ENCODE measurements at regions not wholly inside any gene's neighbourhood (a gene's known extent, or its start where the extent isn't known, plus 50 kb on each side); places are given as distances from the start of the nearest gene placed in this dataset.

DNA sequence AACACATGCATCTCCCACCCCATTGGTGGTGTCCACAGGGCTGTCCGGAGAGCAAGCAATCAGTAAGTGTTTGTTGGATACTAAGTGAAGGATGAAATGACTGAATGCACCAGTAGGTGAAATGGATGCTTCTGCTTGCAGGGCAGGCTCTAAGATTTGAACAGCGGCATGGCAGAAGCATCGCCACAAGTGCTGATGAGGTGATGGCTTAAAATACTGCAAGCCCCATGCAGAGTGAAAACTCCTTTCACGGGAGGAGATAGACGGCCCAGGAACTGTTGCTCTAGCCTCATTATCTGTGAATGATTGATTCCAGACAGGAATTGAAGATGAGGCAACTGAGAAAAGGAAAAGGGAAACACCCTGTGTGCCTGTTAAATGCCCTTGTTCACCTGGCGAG is 158.9 kb downstream of the LY86 start:
- peaks cover 28% of the 10 kb centered on the region for H3K4me1 Mint-ChIP-seq (ENCODE audit: low read depth)
- H3K27me3 Mint-ChIP-seq (ENCODE audit: insufficient read depth): peaks cover 2% of the 10 kb centered on the region
- 0 out of 2 replicates have a peak, but pooled peaks cover 5% of the 10 kb centered on the region for H3K9me3 Mint-ChIP-seq
- no peak for TF ChIP-seq CTCF (IDR thresholded peaks at IDR 0.05)
- no peak overlapping the region for H3K4me3 Mint-ChIP-seq
- H3K27ac Mint-ChIP-seq: no peak overlapping the region
- DNase-seq: no peak
- H3K36me3 Mint-ChIP-seq (ENCODE audit: low read depth): no peaks in the 10 kb centered on the region

- Mint-ChIP-seq H3K36me3 (ENCODE audit: low read depth) (no peaks in the 10 kb centered on the region), H3K27me3 (ENCODE audit: insufficient read depth) (peaks cover 2% of the 10 kb centered on the region), H3K9me3 (0 out of 2 replicates have a peak, but pooled peaks cover 5% of the 10 kb centered on the region), H3K4me1 (ENCODE audit: low read depth) (peaks cover 28% of the 10 kb centered on the region), H3K4me3 (no peak overlapping the region), H3K27ac (no peak overlapping the region)
- no peak for TF ChIP-seq CTCF (IDR thresholded peaks at IDR 0.05)
- no peak for DNase-seq
These were observed 159.5 kb downstream of the LY86 start for GRCh38 chr6:6748001-6748400.

GRCh38 chr6:6749702-6750491 is 161.4 kb downstream of the LY86 start:
- DNase-seq: peak; percentile 89
- no peak for TF ChIP-seq CTCF (IDR thresholded peaks at IDR 0.05)
- Mint-ChIP-seq H3K27me3 (ENCODE audit: insufficient read depth) (peaks cover 2% of the 10 kb centered on the region), H3K27ac (peak overlapping the region; percentile 40; the same call in 1 of the 2 replicates), H3K4me3 (peak overlapping the region; percentile 84), H3K36me3 (ENCODE audit: low read depth) (no peaks in the 10 kb centered on the region), H3K4me1 (ENCODE audit: low read depth) (peaks cover 28% of the 10 kb centered on the region), H3K9me3 (0 out of 2 replicates have a peak, but pooled peaks cover 4% of the 10 kb centered on the region)

- no peaks in the 10 kb centered on the region for H3K9me3 Mint-ChIP-seq
These were observed 162.2 kb downstream of the LY86 start for GRCh38 chr6:6750594-6751265.

DNA sequence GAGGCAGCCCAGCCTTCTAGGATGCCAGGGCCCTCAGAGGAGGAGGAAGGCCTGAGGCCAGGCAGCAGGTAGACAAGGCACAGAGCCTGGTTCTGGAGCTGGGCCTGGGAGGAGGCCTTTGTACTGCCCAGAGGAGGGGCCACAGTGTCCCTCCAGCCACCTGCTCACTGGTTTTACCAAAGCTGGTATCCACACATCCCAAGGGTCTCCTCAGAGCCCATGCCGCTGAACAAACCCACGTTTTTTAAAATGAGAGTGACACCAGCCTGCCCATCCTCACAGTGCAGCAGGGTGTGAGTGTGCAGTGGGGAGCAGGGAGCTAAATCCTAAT is 162.7 kb downstream of the LY86 start:
- Mint-ChIP-seq H3K9me3 (no peaks in the 10 kb centered on the region), H3K27me3 (ENCODE audit: insufficient read depth) (peaks cover 8% of the 10 kb centered on the region), H3K27ac (no peak overlapping the region)

More at GRCh38 chr6:6750594-6751265, 162.2 kb downstream of the LY86 start:
- Mint-ChIP-seq H3K4me1 (ENCODE audit: low read depth) (peaks cover 28% of the 10 kb centered on the region), H3K27me3 (ENCODE audit: insufficient read depth) (peaks cover 3% of the 10 kb centered on the region), H3K4me3 (no peak overlapping the region), H3K27ac (no peak overlapping the region), H3K36me3 (ENCODE audit: low read depth) (no peaks in the 10 kb centered on the region)
- TF ChIP-seq CTCF (IDR thresholded peaks at IDR 0.05): no peak
- DNase-seq: no peak

More for the DNA sequence above, 162.7 kb downstream of the LY86 start:
- Mint-ChIP-seq H3K4me1 (ENCODE audit: low read depth) (peaks cover 28% of the 10 kb centered on the region), H3K4me3 (no peak overlapping the region), H3K36me3 (ENCODE audit: low read depth) (no peaks in the 10 kb centered on the region)
- TF ChIP-seq CTCF (IDR thresholded peaks at IDR 0.05): no peak
- DNase-seq: no peak

Measured in HFFc6 (cell line).